HG03354 (cell line): ENCODE measurements at regions not wholly inside any gene's neighbourhood (a gene's known extent, or its start where the extent isn't known, plus 50 kb on each side); places are given as distances from the start of the nearest gene placed in this dataset.
"Not testable (repeated sequence)": the region's sequence is repeated elsewhere in the genome, so short reads cannot be mapped to it uniquely, and the experiment has no call there.

Source experiments
- ATAC-seq: cut with Tn5 transposase; IDR thresholded peaks from one replicate; pipeline ENCODE4 v1.9.1; 2021; ENCODE audit warnings: mild to moderate bottlenecking; ENCODE audit not compliant: unreplicated experiment, poor library complexity, severe bottlenecking

GRCh38 chr9:13037808-13038207 lies 241.7 kb downstream of the MPDZ start:
- ATAC-seq = not testable (repeated sequence)

- ATAC-seq = no peak
These were observed 231.5 kb downstream of the MPDZ start for GRCh38 chr9:13047827-13048587.

- ATAC-seq = no peak
These were observed 230.3 kb downstream of the MPDZ start for GRCh38 chr9:13049223-13049622.

- ATAC-seq = no peak
These were observed 226.0 kb downstream of the MPDZ start for GRCh38 chr9:13053504-13053903.

GRCh38 chr9:13054389-13054788 lies 225.1 kb downstream of the MPDZ start:
- no peak for ATAC-seq
